Small intestine (tissue), 7 donors: ENCODE measurements at regions not wholly inside any gene's neighbourhood (a gene's known extent, or its start where the extent isn't known, plus 50 kb on each side); places are given as distances from the start of the nearest gene placed in this dataset.

Source experiments
- DNase-seq, 2 donors: peaks; one replicate each; pipeline versions ENCODE4 v3.0.0 to v3.0.0-alpha.2; 2013
- FAIRE-seq: peaks from 2 replicates; lab custom pipeline; 2012; peaks lifted over from hg19 to GRCh38; lab: Jason Lieb, UNC
- H3K27ac ChIP-seq, 3 donors: one replicate each; pipeline ENCODE4 v1.5.1; 2013; ENCODE audit warnings: low read length in 2 of 3, mild to moderate bottlenecking in 2 of 3, control low read depth in 1 of 3, inconsistent platforms in 1 of 3, low read depth in 1 of 3, moderate library complexity in 1 of 3
- H3K27me3 ChIP-seq, 3 donors: one replicate each; pipeline ENCODE4 v1.6.1; 2013; ENCODE audit warnings: low read length in 3 of 3, inconsistent platforms in 1 of 3; ENCODE audit not compliant: control insufficient read depth in 3 of 3, insufficient read depth in 3 of 3
- H3K36me3 ChIP-seq, 3 donors: one replicate each; pipeline ENCODE4 v1.6.1; 2013; ENCODE audit warnings: low read length in 3 of 3, inconsistent platforms in 1 of 3, low read depth in 1 of 3, mild to moderate bottlenecking in 1 of 3, moderate library complexity in 1 of 3; ENCODE audit not compliant: control insufficient read depth in 3 of 3, insufficient read depth in 2 of 3
- H3K4me1 ChIP-seq, 3 donors: one replicate each; pipeline ENCODE4 v1.6.1; 2013; ENCODE audit warnings: low read length in 2 of 3, inconsistent platforms in 1 of 3, low read depth in 1 of 3, mild to moderate bottlenecking in 1 of 3, moderate library complexity in 1 of 3; ENCODE audit not compliant: control insufficient read depth in 3 of 3, insufficient read depth in 2 of 3
- H3K4me3 ChIP-seq, 3 donors: one replicate each; pipeline ENCODE4 v1.5.1; 2013; ENCODE audit warnings: low read length in 3 of 3, control low read depth in 1 of 3, inconsistent platforms in 1 of 3, low read depth in 1 of 3, mild to moderate bottlenecking in 1 of 3, moderate library complexity in 1 of 3
- H3K9me3 ChIP-seq, 2 donors: one replicate each; pipeline ENCODE4 v1.6.1; 2013; ENCODE audit warnings: low read depth in 1 of 2, low read length in 1 of 2; ENCODE audit not compliant: control insufficient read depth in 2 of 2, insufficient read depth in 1 of 2
- WGBS, 3 donors: extraction: QIAGEN DNeasy Blood & Tissue Kit; methylation state at CpG; one replicate each; pipeline ENCODE4 v1.1.7; 2013; 5-methylcytosine and 5-hydroxymethylcytosine counted together
- donor health status: healthy with polysubstance abuse.
- donor health status: control.
- donor health status: control.
- donor health status: Bipolar disorder and iron deficiency.
- donor health status: healthy.

DNA sequence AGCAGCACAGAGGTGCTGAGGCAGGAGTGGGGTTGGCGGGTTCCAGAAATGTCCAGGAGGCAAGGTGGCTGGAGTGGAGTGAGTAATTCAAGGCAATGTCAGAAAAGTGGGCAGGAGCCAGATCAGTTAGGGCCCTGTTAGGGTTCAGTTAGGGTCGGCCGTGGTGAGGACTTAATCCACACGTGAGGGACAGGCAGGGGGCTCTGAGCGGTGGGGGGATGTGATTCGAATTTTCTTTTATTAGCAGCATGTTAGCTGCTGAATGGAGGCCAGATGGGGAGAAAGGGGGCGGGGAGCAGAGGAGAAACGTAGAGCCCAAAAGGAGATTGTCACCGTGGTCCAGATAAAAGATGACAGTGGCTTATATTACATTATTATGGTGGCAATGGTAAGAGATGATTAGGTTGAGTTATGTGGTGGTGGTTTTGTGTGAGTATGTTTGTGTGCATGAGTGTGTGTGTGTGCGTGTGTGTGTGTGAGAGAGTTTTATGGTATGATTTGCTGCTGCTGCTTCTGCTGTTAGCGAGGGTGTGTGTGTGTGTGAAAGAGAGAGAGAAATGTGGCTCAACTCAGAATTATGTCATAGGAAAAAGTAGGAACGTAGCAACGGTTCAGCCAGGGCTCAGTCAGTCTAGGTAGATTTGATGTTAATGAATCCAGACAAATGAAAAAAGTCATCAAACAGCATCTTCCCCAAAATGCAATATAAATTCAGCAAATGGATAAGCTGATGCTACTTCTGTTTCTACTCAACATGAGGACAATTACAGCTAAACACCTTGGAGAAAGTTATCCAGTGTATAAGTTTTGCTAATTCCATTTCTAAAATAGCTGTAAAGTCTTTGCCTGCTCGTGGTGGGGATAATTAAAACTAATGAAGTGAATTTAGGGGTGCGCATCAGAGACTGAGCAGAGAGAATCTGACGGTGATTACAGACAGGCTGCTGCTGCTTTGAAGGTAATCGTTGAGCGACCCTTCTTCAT is 390.6 kb downstream of the HAPSTR1 start:
- WGBS, 3 donors, result 70 to 86% (median 75%) methylated on average over 18 of the region's 18 CpGs
- FAIRE-seq, result no peak
- Histone ChIP-seq H3K36me3 (no peaks in the 10 kb centered on the region), H3K4me3 (no peak overlapping the region), H3K27me3 (no peaks in the 10 kb centered on the region), H3K9me3 (no peaks in the 10 kb centered on the region), H3K4me1 (no peaks in the 10 kb centered on the region), H3K27ac (no peak overlapping the region)
- DNase-seq, result no peak

GRCh38 chr16:9484426-9484825 is 393.0 kb downstream of the HAPSTR1 start:
- Histone ChIP-seq H3K27ac (no peak overlapping the region), H3K4me1 (no peaks in the 10 kb centered on the region), H3K4me3 (no peak overlapping the region), H3K9me3 (no peaks in the 10 kb centered on the region), H3K27me3 (no peaks in the 10 kb centered on the region), H3K36me3 (no peaks in the 10 kb centered on the region)
- no peak for FAIRE-seq
- 60 to 78% (median 69%) methylated on average over 3 of the region's 3 CpGs for WGBS, 3 donors
- DNase-seq, result no peak

DNA sequence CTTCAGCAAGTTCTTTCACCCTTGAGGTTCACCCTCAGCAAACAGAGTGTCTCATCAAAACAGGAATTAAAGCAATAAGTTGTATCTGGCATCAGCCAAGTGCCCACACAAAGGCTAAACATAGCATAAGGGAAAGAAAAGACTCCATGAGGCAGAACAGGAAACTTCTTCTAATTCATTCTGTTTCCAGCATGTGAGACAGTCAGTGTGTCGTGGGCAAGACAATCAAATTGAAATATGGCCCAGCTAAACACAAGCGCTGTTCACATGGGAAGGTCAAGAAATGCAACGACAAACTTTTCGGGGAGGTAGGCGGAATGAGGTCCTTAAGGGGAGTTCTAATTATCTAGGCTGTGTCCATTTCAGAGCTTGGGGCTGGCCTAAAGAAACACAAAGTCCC is 393.4 kb downstream of the HAPSTR1 start:
- no peak overlapping the region for H3K4me3 ChIP-seq
- H3K36me3 ChIP-seq, result no peaks in the 10 kb centered on the region
- no peaks in the 10 kb centered on the region for H3K9me3 ChIP-seq
- no peak overlapping the region for H3K27ac ChIP-seq
- no peaks in the 10 kb centered on the region for H3K4me1 ChIP-seq
- no peak for FAIRE-seq
- no peak for DNase-seq
- H3K27me3 ChIP-seq, result peaks cover 0 to 1% (median 0%) of the 10 kb centered on the region in 3 donors
- 53 to 81% (median 70%) methylated on average over 5 of the region's 5 CpGs for WGBS, 3 donors

DNA sequence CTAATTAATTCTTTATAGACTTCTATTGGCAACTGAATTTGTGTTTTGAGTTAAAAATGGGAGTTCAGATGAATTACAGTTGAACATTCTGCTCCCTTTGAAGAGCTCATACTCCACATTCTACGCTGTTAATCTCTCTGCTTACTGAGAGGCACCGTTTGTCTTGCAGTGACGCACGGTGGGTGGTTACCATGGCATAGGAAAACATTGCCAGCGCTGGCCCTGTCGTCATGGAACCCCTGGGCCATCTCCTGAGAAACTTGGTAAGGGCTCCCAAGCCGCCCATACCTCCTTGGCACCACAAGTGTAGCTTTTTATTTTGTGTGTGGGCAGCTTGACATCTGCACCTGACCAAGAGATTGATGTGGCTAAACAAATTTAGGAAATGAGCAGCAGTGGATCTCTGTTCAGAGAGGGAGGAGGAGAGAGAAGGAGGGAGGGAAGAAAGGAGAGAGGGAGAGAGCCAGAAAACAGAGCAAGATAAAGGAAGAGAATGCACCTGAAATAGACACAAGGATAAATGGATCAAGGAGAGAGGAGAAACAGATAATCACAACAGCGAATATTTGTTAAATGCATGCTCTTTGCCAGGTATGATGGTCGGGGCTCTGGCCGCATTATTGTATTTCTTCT is 398.5 kb downstream of the HAPSTR1 start:
- peaks cover 0 to 2% (median 0%) of the 10 kb centered on the region in 3 donors for H3K27me3 ChIP-seq
- H3K27ac ChIP-seq, result peak overlapping the region in 1 of 3 donors; percentile 18
- no peaks in the 10 kb centered on the region for H3K4me1 ChIP-seq
- H3K4me3 ChIP-seq, result no peak overlapping the region
- H3K9me3 ChIP-seq, result no peaks in the 10 kb centered on the region
- WGBS, 3 donors, result 58 to 74% (median 74%) methylated on average over 10 of the region's 10 CpGs
- no peak for FAIRE-seq
- peak in 1 of 2 donors; percentile 21 for DNase-seq
- no peaks in the 10 kb centered on the region for H3K36me3 ChIP-seq

DNA sequence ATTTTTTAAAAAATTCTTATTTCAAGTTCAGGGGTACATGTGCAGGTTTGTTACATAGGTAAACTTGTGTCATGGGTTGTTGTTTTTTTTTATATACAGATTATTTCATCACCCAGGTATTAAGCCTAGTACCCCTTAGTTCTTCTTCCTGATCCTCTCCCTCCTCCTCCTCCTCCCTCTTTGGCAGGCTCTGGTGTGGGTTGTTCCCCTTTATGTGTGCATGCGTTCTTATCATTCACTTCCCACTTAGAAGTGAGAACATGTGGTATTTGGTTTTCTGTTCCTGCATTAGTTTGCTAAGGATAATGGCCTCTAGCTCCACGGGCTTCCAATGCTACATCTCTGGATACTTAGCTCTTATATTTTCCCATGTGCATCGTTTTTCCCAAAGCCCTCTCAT is 404.4 kb downstream of the HAPSTR1 start:
- no peaks in the 10 kb centered on the region for H3K36me3 ChIP-seq
- no peak for FAIRE-seq

GRCh38 chr16:9497750-9498149 is 406.3 kb downstream of the HAPSTR1 start:
- Histone ChIP-seq H3K4me3 (no peak overlapping the region), H3K4me1 (no peaks in the 10 kb centered on the region), H3K27ac (no peak overlapping the region), H3K9me3 (no peaks in the 10 kb centered on the region), H3K27me3 (no peaks in the 10 kb centered on the region), H3K36me3 (no peaks in the 10 kb centered on the region)
- WGBS, 3 donors, result 76 to 87% (median 79%) methylated on average over 3 of the region's 3 CpGs
- no peak for DNase-seq
- no peak for FAIRE-seq

More for the DNA sequence above, 404.4 kb downstream of the HAPSTR1 start:
- H3K27me3 ChIP-seq, result no peaks in the 10 kb centered on the region
- H3K4me1 ChIP-seq, result no peaks in the 10 kb centered on the region
- no peak overlapping the region for H3K27ac ChIP-seq
- 57 to 71% (median 70%) methylated on average over 3 of the region's 3 CpGs for WGBS, 3 donors
- no peak overlapping the region for H3K4me3 ChIP-seq
- no peak for DNase-seq
- H3K9me3 ChIP-seq, result no peaks in the 10 kb centered on the region

- FAIRE-seq, result no peak
- no peak overlapping the region for H3K27ac ChIP-seq
- H3K9me3 ChIP-seq, result no peaks in the 10 kb centered on the region
- no peaks in the 10 kb centered on the region for H3K27me3 ChIP-seq
- no peaks in the 10 kb centered on the region for H3K36me3 ChIP-seq
- 31 to 63% (median 45%) methylated on average over 1 of the region's 1 CpG for WGBS, 3 donors
- no peaks in the 10 kb centered on the region for H3K4me1 ChIP-seq
- DNase-seq, result no peak
- no peak overlapping the region for H3K4me3 ChIP-seq
These were observed 408.6 kb downstream of the HAPSTR1 start for GRCh38 chr16:9499941-9500593.

GRCh38 chr16:9500872-9501271 is 409.4 kb downstream of the HAPSTR1 start:
- H3K27ac ChIP-seq, result no peak overlapping the region
- no peak for DNase-seq
- H3K27me3 ChIP-seq, result no peaks in the 10 kb centered on the region
- no peaks in the 10 kb centered on the region for H3K9me3 ChIP-seq
- no peaks in the 10 kb centered on the region for H3K4me1 ChIP-seq
- no peak overlapping the region for H3K4me3 ChIP-seq
- FAIRE-seq, result no peak
- WGBS, 3 donors, result 77 to 83% (median 82%) methylated on average over 2 of the region's 2 CpGs
- no peaks in the 10 kb centered on the region for H3K36me3 ChIP-seq
